ENCODE measurements at regions not wholly inside any gene's neighbourhood (a gene's known extent, or its start where the extent isn't known, plus 50 kb on each side); places are given as distances from the start of the nearest gene placed in this dataset.

- no peak for TF ChIP-seq CTCF (conservative IDR thresholded peaks at IDR 0.05; ENCODE audit: low read length)
- TF ChIP-seq EZH2phosphoT487 (IDR thresholded peaks at IDR 0.05; ENCODE audit: borderline replicate concordance, low read depth, low read length): no peak
Observed at GRCh38 chr18:14930076-14930475, 182.1 kb downstream of the ANKRD30B start.

Measured in OCI-LY7 (cell line).